ENCODE measurements at regions not wholly inside any gene's neighbourhood (a gene's known extent, or its start where the extent isn't known, plus 50 kb on each side); places are given as distances from the start of the nearest gene placed in this dataset.

DNA sequence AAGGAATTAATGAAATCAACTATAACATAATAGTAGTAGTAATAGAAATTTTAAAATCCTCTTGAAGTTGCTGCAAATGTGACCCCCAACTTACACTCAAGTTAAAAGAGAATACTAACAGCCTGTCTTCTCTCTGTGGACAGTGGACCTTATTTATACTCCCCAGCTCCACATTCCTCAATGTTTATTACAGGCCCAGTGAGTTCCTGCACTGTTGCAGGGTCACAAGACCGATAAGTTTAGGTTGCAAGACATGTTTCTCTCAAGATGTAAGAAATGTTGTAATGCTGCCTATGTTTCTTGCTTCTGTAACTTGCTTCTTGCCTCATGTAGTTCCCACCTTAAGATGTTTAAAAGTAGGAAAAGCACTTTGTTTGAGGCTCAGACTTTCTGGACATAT lies 888.1 kb downstream of the PDCD6IP start:
- FAIRE-seq (no peak), DNase-seq (ENCODE audit: low read depth, low spot score) (no peak)
- dilution Hi-C loops (cut with MboI; ENCODE audit: extremely low pct_ligation_motif_present, low sequenced_read_pairs), result no loop called here
- Histone ChIP-seq H3K4me3 (ENCODE audit: control insufficient read depth in 2 of 3, extremely low read depth in 1 of 3, insufficient read depth in 2 of 3, low read depth in 1 of 3, low read length in 3 of 3) (no peak overlapping the region), H4K20me1 (ENCODE audit: control insufficient read depth, extremely low read depth, insufficient read depth, low read length) (no peaks in the 10 kb centered on the region), H3K4me2 (ENCODE audit: control insufficient read depth, extremely low read depth, insufficient read depth, low read depth, low read length) (no peak overlapping the region), H3K4me1 (ENCODE audit: control insufficient read depth, extremely low read depth, insufficient read depth, low read length) (no peaks in the 10 kb centered on the region), H3K9ac (ENCODE audit: control insufficient read depth, extremely low read depth, insufficient read depth, low read length) (no peak overlapping the region), H3K79me2 (ENCODE audit: control insufficient read depth, insufficient read depth, low read length) (no peaks in the 10 kb centered on the region), H3K36me3 (ENCODE audit: control insufficient read depth in 2 of 2, extremely low read depth in 1 of 2, insufficient read depth in 2 of 2, low read length in 2 of 2) (no peaks in the 10 kb centered on the region), H3K9me1 (ENCODE audit: control insufficient read depth, extremely low read depth, insufficient read depth, low read length) (no peaks in the 10 kb centered on the region), H3K27me3 (ENCODE audit: control insufficient read depth, extremely low read depth, insufficient read depth, low read length) (no peaks in the 10 kb centered on the region), H3K9me3 (ENCODE audit: control insufficient read depth, low read depth, low read length) (no peaks in the 10 kb centered on the region), H3K27ac (ENCODE audit: control insufficient read depth, insufficient read depth, low read length) (no peak overlapping the region), H2AFZ (ENCODE audit: control insufficient read depth, low read length) (no peak overlapping the region)
- no peak for TF ChIP-seq EZH2 (IDR thresholded peaks at IDR 0.05; ENCODE audit: low read length)

DNA sequence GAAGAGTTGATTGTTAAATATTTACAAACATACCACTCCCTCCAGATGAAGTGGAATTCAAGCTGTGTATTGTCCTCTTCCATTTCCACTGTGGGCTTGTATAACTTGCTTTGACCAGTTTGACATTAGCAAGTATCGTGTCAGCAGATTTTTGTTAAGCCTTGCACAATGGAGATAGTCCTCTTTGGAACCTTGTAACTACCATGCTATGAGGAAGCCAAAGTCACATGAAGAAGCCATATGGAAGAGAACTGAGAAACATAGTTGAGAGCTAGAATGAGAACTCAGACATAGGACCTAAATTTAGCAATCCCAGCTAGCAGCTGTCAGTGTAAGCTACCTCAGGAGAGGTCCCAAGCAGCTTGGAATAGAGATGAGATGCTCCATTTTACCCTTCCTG lies 889.2 kb downstream of the PDCD6IP start:
- dilution Hi-C loops (cut with MboI; ENCODE audit: extremely low pct_ligation_motif_present, low sequenced_read_pairs), result no loop called here
- no peaks in the 10 kb centered on the region for H3K9me1 ChIP-seq (ENCODE audit: control insufficient read depth, extremely low read depth, insufficient read depth, low read length)
- no peaks in the 10 kb centered on the region for H3K9me3 ChIP-seq (ENCODE audit: control insufficient read depth, low read depth, low read length)
- H2AFZ ChIP-seq (ENCODE audit: control insufficient read depth, low read length), result no peak overlapping the region
- no peaks in the 10 kb centered on the region for H3K79me2 ChIP-seq (ENCODE audit: control insufficient read depth, insufficient read depth, low read length)
- H3K27me3 ChIP-seq (ENCODE audit: control insufficient read depth, extremely low read depth, insufficient read depth, low read length), result no peaks in the 10 kb centered on the region
- TF ChIP-seq, protein P1, sequence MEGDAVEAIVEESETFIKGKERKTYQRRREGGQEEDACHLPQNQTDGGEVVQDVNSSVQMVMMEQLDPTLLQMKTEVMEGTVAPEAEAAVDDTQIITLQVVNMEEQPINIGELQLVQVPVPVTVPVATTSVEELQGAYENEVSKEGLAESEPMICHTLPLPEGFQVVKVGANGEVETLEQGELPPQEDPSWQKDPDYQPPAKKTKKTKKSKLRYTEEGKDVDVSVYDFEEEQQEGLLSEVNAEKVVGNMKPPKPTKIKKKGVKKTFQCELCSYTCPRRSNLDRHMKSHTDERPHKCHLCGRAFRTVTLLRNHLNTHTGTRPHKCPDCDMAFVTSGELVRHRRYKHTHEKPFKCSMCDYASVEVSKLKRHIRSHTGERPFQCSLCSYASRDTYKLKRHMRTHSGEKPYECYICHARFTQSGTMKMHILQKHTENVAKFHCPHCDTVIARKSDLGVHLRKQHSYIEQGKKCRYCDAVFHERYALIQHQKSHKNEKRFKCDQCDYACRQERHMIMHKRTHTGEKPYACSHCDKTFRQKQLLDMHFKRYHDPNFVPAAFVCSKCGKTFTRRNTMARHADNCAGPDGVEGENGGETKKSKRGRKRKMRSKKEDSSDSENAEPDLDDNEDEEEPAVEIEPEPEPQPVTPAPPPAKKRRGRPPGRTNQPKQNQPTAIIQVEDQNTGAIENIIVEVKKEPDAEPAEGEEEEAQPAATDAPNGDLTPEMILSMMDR (optimal IDR thresholded peaks at IDR 0.05 in 1 of 3, IDR thresholded peaks at IDR 0.05 in 1 of 3, conservative IDR thresholded peaks at IDR 0.05 in 1 of 3; ENCODE audit: extremely low read depth in 1 of 3, insufficient read depth in 2 of 3, low read length in 3 of 3), result no peak
- TF ChIP-seq EZH2 (IDR thresholded peaks at IDR 0.05; ENCODE audit: low read length), result no peak
- H3K4me3 ChIP-seq (ENCODE audit: control insufficient read depth in 2 of 3, extremely low read depth in 1 of 3, insufficient read depth in 2 of 3, low read depth in 1 of 3, low read length in 3 of 3), result no peak overlapping the region
- no peak overlapping the region for H3K4me2 ChIP-seq (ENCODE audit: control insufficient read depth, extremely low read depth, insufficient read depth, low read depth, low read length)
- no peak for FAIRE-seq
- H3K27ac ChIP-seq (ENCODE audit: control insufficient read depth, insufficient read depth, low read length), result no peak overlapping the region
- no peaks in the 10 kb centered on the region for H3K4me1 ChIP-seq (ENCODE audit: control insufficient read depth, extremely low read depth, insufficient read depth, low read length)
- DNase-seq (ENCODE audit: low read depth, low spot score), result no peak
- no peaks in the 10 kb centered on the region for H4K20me1 ChIP-seq (ENCODE audit: control insufficient read depth, extremely low read depth, insufficient read depth, low read length)
- no peak overlapping the region for H3K9ac ChIP-seq (ENCODE audit: control insufficient read depth, extremely low read depth, insufficient read depth, low read length)
- H3K36me3 ChIP-seq (ENCODE audit: control insufficient read depth in 2 of 2, extremely low read depth in 1 of 2, insufficient read depth in 2 of 2, low read length in 2 of 2), result no peaks in the 10 kb centered on the region

DNA sequence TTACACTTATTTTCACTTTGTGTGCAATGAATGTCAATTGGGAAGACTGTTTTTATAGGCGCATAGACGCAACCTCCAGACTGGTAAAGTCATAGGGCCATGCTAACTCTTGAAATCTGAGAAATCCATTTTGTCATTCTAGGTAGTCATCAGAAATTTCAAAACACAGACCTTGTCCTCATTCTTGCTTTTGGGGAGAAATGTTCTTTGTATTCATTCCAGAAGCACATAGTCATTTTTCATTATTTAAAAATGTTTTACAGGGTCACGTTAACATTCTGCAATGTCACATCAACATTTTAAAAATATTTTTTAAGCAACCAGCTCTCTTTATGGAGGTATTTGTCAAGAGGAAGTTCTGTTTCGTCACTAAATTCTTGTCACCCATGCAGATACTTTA lies 898.4 kb downstream of the PDCD6IP start:
- H3K9me3 ChIP-seq (ENCODE audit: control insufficient read depth, low read depth, low read length), result no peaks in the 10 kb centered on the region
- no peak overlapping the region for H2AFZ ChIP-seq (ENCODE audit: control insufficient read depth, low read length)
- dilution Hi-C loops (cut with MboI; ENCODE audit: extremely low pct_ligation_motif_present, low sequenced_read_pairs), result no loop called here
- DNase-seq (ENCODE audit: low read depth, low spot score) (no peak), FAIRE-seq (no peak)
- no peaks in the 10 kb centered on the region for H3K36me3 ChIP-seq (ENCODE audit: control insufficient read depth in 2 of 2, extremely low read depth in 1 of 2, insufficient read depth in 2 of 2, low read length in 2 of 2)
- no peak overlapping the region for H3K27ac ChIP-seq (ENCODE audit: control insufficient read depth, insufficient read depth, low read length)
- no peaks in the 10 kb centered on the region for H3K4me1 ChIP-seq (ENCODE audit: control insufficient read depth, extremely low read depth, insufficient read depth, low read length)
- TF ChIP-seq, protein P1 (optimal IDR thresholded peaks at IDR 0.05 in 1 of 3, IDR thresholded peaks at IDR 0.05 in 1 of 3, conservative IDR thresholded peaks at IDR 0.05 in 1 of 3; ENCODE audit: extremely low read depth in 1 of 3, insufficient read depth in 2 of 3, low read length in 3 of 3), result no peak
- no peak for TF ChIP-seq EZH2 (IDR thresholded peaks at IDR 0.05; ENCODE audit: low read length)
- H3K9me1 ChIP-seq (ENCODE audit: control insufficient read depth, extremely low read depth, insufficient read depth, low read length), result no peaks in the 10 kb centered on the region
- H3K9ac ChIP-seq (ENCODE audit: control insufficient read depth, extremely low read depth, insufficient read depth, low read length), result no peak overlapping the region
- no peaks in the 10 kb centered on the region for H4K20me1 ChIP-seq (ENCODE audit: control insufficient read depth, extremely low read depth, insufficient read depth, low read length)
- no peak overlapping the region for H3K4me2 ChIP-seq (ENCODE audit: control insufficient read depth, extremely low read depth, insufficient read depth, low read depth, low read length)
- H3K27me3 ChIP-seq (ENCODE audit: control insufficient read depth, extremely low read depth, insufficient read depth, low read length), result no peaks in the 10 kb centered on the region
- H3K4me3 ChIP-seq (ENCODE audit: control insufficient read depth in 2 of 3, extremely low read depth in 1 of 3, insufficient read depth in 2 of 3, low read depth in 1 of 3, low read length in 3 of 3), result no peak overlapping the region
- H3K79me2 ChIP-seq (ENCODE audit: control insufficient read depth, insufficient read depth, low read length), result no peaks in the 10 kb centered on the region

All from keratinocyte (primary cell).